ENCODE measurements at regions not wholly inside any gene's neighbourhood (a gene's known extent, or its start where the extent isn't known, plus 50 kb on each side); places are given as distances from the start of the nearest gene placed in this dataset.

DNA sequence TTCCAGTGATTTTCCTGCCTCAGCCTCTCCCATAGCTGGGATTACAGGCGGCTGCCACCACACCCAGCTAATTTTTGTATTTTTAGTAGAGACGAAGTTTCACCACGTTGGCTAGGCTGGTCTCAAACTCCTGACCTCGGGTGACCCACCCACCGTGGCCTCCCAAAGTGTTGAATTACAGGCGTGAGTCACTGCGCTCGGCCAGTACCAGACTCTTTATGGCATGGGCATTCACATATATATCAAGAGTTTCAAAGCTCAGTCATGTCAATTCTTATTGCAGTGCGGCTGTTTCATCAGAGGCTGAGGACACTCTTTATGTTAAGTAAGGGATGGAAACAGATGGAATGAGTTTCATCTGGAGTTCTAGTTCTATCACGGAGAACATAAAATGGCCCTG, 315.2 kb upstream of the CDH6 start:
- TF ChIP-seq, protein P1, sequence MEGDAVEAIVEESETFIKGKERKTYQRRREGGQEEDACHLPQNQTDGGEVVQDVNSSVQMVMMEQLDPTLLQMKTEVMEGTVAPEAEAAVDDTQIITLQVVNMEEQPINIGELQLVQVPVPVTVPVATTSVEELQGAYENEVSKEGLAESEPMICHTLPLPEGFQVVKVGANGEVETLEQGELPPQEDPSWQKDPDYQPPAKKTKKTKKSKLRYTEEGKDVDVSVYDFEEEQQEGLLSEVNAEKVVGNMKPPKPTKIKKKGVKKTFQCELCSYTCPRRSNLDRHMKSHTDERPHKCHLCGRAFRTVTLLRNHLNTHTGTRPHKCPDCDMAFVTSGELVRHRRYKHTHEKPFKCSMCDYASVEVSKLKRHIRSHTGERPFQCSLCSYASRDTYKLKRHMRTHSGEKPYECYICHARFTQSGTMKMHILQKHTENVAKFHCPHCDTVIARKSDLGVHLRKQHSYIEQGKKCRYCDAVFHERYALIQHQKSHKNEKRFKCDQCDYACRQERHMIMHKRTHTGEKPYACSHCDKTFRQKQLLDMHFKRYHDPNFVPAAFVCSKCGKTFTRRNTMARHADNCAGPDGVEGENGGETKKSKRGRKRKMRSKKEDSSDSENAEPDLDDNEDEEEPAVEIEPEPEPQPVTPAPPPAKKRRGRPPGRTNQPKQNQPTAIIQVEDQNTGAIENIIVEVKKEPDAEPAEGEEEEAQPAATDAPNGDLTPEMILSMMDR (IDR thresholded peaks at IDR 0.05) = no peak
- TF ChIP-seq ZFX (IDR thresholded peaks at IDR 0.05; ENCODE audit: borderline replicate concordance) = no peak
